H1 (cell line): ENCODE measurements at regions not wholly inside any gene's neighbourhood (a gene's known extent, or its start where the extent isn't known, plus 50 kb on each side); places are given as distances from the start of the nearest gene placed in this dataset.

ENCODE experiments used
- CTCF ChIA-PET: fragments of 300-600 bp; sonication (Branson Sonifier 250); formaldehyde crosslinking; loops from one replicate; lab custom pipeline; 2021; ENCODE audit not compliant: partially characterized antibody; lab: Charles Lee
- POLR2A ChIA-PET: fragments of 300-600 bp; sonication (Branson Sonifier 250); formaldehyde crosslinking; loops from one replicate; lab custom pipeline; 2021; ENCODE audit warnings: inconsistent platforms; ENCODE audit not compliant: partially characterized antibody; lab: Charles Lee
- DNase-seq, 2 experiments: peaks; one replicate each; pipeline versions ENCODE4 v3.0.0 to v3.0.0-alpha.2; 2010 to 2022; ENCODE audit warnings: low spot score in 2 of 2, low read depth in 1 of 2, mixed read lengths in 1 of 2
- FAIRE-seq: peaks from 2 replicates; lab custom pipeline; 2011; peaks lifted over from hg19 to GRCh38; lab: Jason Lieb, UNC
- H2AFZ ChIP-seq: 2 replicates; pipeline ENCODE4 v1.8.1; 2012; ENCODE audit warnings: low read length, inconsistent platforms
- H2AK5ac ChIP-seq: 2 replicates; pipeline ENCODE4 v1.6.1; 2013; ENCODE audit warnings: low read depth, low read length
- H2BK120ac ChIP-seq: replicated peaks from 2 replicates; pipeline ENCODE3; 2013; ENCODE audit warnings: low read depth, low read length, inconsistent platforms
- H2BK12ac ChIP-seq: 2 replicates; pipeline ENCODE4 v1.6.1; 2013; ENCODE audit warnings: low read depth, low read length
- H2BK15ac ChIP-seq: 2 replicates; pipeline ENCODE4 v1.6.1; 2013; ENCODE audit warnings: low read length
- H2BK20ac ChIP-seq: 2 replicates; pipeline ENCODE4 v1.6.1; 2013; ENCODE audit warnings: low read length
- H2BK5ac ChIP-seq: 2 replicates; pipeline ENCODE4 v1.6.1; 2013; ENCODE audit warnings: low read depth, low read length
- H3K14ac ChIP-seq: 2 replicates; pipeline ENCODE4 v1.6.1; 2013; ENCODE audit warnings: inconsistent platforms; ENCODE audit not compliant: insufficient read length
- H3K18ac ChIP-seq: 2 replicates; pipeline ENCODE4 v1.6.1; 2013; ENCODE audit warnings: low read length; ENCODE audit errors: extremely low read depth
- H3K23ac ChIP-seq: 2 replicates; pipeline ENCODE4 v1.6.1; 2013; ENCODE audit warnings: inconsistent platforms; ENCODE audit not compliant: insufficient read length
- H3K23me2 ChIP-seq: 2 replicates; pipeline ENCODE4 v1.6.1; 2013; ENCODE audit warnings: low read depth, low read length
- H3K27ac ChIP-seq: 2 replicates; pipeline ENCODE4 v1.6.1; 2011; ENCODE audit warnings: low read depth, low read length, inconsistent platforms
- H3K27me3 ChIP-seq, 4 experiments: replicated peaks in 1 of 4; 1 replicate in 1 of 4; 2 replicates in 3 of 4; pipeline versions ENCODE4 v1.6.1 to v1.8.1; 2011 to 2013; ENCODE audit warnings: low read length in 3 of 4, mild to moderate bottlenecking in 3 of 4, inconsistent platforms in 2 of 4, mixed read lengths in 2 of 4, moderate library complexity in 1 of 4; ENCODE audit not compliant: control insufficient read depth in 3 of 4, insufficient read depth in 3 of 4; ENCODE audit errors: extremely low read depth in 1 of 4
- H3K36me3 ChIP-seq, 4 experiments: 2 replicates each; pipeline versions ENCODE4 v1.6.1 to v1.8.1; 2011 to 2013; ENCODE audit warnings: mild to moderate bottlenecking in 4 of 4, low read length in 3 of 4, moderate library complexity in 2 of 4, control low read depth in 1 of 4, inconsistent platforms in 1 of 4; ENCODE audit not compliant: insufficient read depth in 4 of 4, control insufficient read depth in 2 of 4
- H3K4ac ChIP-seq: replicated peaks from 2 replicates; pipeline ENCODE3; 2013; ENCODE audit warnings: low read length, low read depth, mixed read lengths, inconsistent platforms; ENCODE audit not compliant: insufficient read length
- H3K4me1 ChIP-seq, 4 experiments: replicated peaks in 1 of 4; 1 replicate in 1 of 4; 2 replicates in 3 of 4; pipeline versions ENCODE4 v1.6.1 to v1.8.1; 2011 to 2013; ENCODE audit warnings: low read length in 3 of 4, inconsistent platforms in 2 of 4, mixed read lengths in 1 of 4; ENCODE audit not compliant: insufficient read depth in 4 of 4, control insufficient read depth in 3 of 4
- H3K4me2 ChIP-seq, 2 experiments: 2 replicates each; pipeline versions ENCODE4 v1.6.1 to v1.8.1; 2011 to 2013; ENCODE audit warnings: low read depth in 2 of 2, low read length in 2 of 2, control low read depth in 1 of 2, inconsistent platforms in 1 of 2, mild to moderate bottlenecking in 1 of 2; ENCODE audit not compliant: insufficient read depth in 1 of 2
- H3K4me3 ChIP-seq, 4 experiments: fragments of 200-600, 300-600 bp in 1 of 4; sonication (generic), shearing (Covaris generic), sonication (Bioruptor Twin) in 1 of 4; 2 replicates each; pipeline versions ENCODE4 v1.5.1 to v1.8.1; 2011 to 2016; ENCODE audit warnings: low read length in 4 of 4, low read depth in 3 of 4, control low read depth in 2 of 4, inconsistent platforms in 2 of 4, mild to moderate bottlenecking in 2 of 4, mixed read lengths in 1 of 4, moderate library complexity in 1 of 4; ENCODE audit not compliant: insufficient read depth in 2 of 4; ENCODE audit errors: extremely low read depth in 1 of 4
- H3K56ac ChIP-seq: replicated peaks from 2 replicates; pipeline ENCODE3; 2013; ENCODE audit warnings: low read depth, mild to moderate bottlenecking, mixed read lengths, low read length, inconsistent platforms; ENCODE audit not compliant: insufficient read length
- H3K79me1 ChIP-seq: 2 replicates; pipeline ENCODE4 v1.6.1; 2013; ENCODE audit warnings: low read depth, low read length, control low read depth
- H3K79me2 ChIP-seq, 2 experiments: 2 replicates each; pipeline versions ENCODE4 v1.6.1 to v1.8.1; 2012 to 2013; ENCODE audit warnings: low read length in 2 of 2, mild to moderate bottlenecking in 2 of 2, inconsistent platforms in 1 of 2; ENCODE audit not compliant: insufficient read depth in 2 of 2, control insufficient read depth in 1 of 2
- H3K9ac ChIP-seq, 4 experiments: replicated peaks in 1 of 4; 1 replicate in 1 of 4; 2 replicates in 3 of 4; pipeline versions ENCODE4 v1.6.1 to v1.8.1; 2011 to 2013; ENCODE audit warnings: low read depth in 3 of 4, low read length in 3 of 4, control low read depth in 2 of 4, mild to moderate bottlenecking in 2 of 4, moderate library complexity in 2 of 4, inconsistent platforms in 1 of 4; ENCODE audit errors: extremely low read depth in 1 of 4
- H3K9me3 ChIP-seq, 2 experiments: 2 replicates each; pipeline versions ENCODE4 v1.6.1 to v1.8.1; 2012 to 2013; ENCODE audit warnings: mild to moderate bottlenecking in 2 of 2, moderate library complexity in 2 of 2, control low read depth in 1 of 2, inconsistent platforms in 1 of 2, low read depth in 1 of 2, low read length in 1 of 2, mixed read lengths in 1 of 2; ENCODE audit not compliant: insufficient read depth in 2 of 2
- H4K20me1 ChIP-seq, 2 experiments: replicated peaks in 1 of 2; 2 replicates each; pipeline versions ENCODE3 to v1.8.1; 2011 to 2013; ENCODE audit warnings: inconsistent platforms in 2 of 2, low read length in 2 of 2, mild to moderate bottlenecking in 1 of 2; ENCODE audit not compliant: insufficient read depth in 2 of 2, control insufficient read depth in 1 of 2
- H4K5ac ChIP-seq: 2 replicates; pipeline ENCODE4 v1.6.1; 2013; ENCODE audit warnings: low read length, low read depth, mixed read lengths, inconsistent platforms; ENCODE audit not compliant: insufficient read length
- H4K8ac ChIP-seq: 2 replicates; pipeline ENCODE4 v1.8.0; 2013; ENCODE audit warnings: mild to moderate bottlenecking, moderate library complexity, low read length, inconsistent platforms; ENCODE audit not compliant: insufficient read depth; ENCODE audit errors: extremely low read depth
- H4K91ac ChIP-seq: replicated peaks from 2 replicates; pipeline ENCODE3; 2013; ENCODE audit warnings: low read length, mixed read lengths, inconsistent platforms; ENCODE audit not compliant: insufficient read length
- CHD1 ChIP-seq: IDR thresholded peaks from 2 replicates; pipeline ENCODE4 v1.6.1; 2012; ENCODE audit warnings: low read depth, low read length, improper control_type of control experiment
- CTBP2 ChIP-seq: IDR thresholded peaks from 2 replicates; pipeline ENCODE4 v1.7.0; 2011; ENCODE audit warnings: borderline replicate concordance, mild to moderate bottlenecking, moderate library complexity, mixed read lengths, low read length; ENCODE audit not compliant: insufficient read depth, insufficient read length
- SRF ChIP-seq: IDR thresholded peaks from 2 replicates; pipeline ENCODE4 v1.6.1; 2011; ENCODE audit warnings: mild to moderate bottlenecking, low read depth, low read length, moderate library complexity
- TCF12 ChIP-seq: IDR thresholded peaks from 2 replicates; pipeline ENCODE4 v1.6.1; 2011; ENCODE audit warnings: low read depth, mild to moderate bottlenecking, low read length
- USF2 ChIP-seq: IDR thresholded peaks from 2 replicates; pipeline ENCODE4 v1.6.1; 2011; ENCODE audit warnings: low read length, improper control_type of control experiment
- WGBS, 2 experiments: shearing (Covaris generic) in 1 of 2; methylation state at CpG; one replicate each; pipeline versions ENCODE4 v1.1.6 to v1.1.7; 2013 to 2015; ENCODE audit warnings: low lambda C conversion rate in 2 of 2, mixed read lengths in 2 of 2, inconsistent platforms in 1 of 2, low coverage in 1 of 2, missing lambda C conversion rate in 1 of 2; ENCODE audit not compliant: insufficient replicate concordance in 2 of 2, insufficient coverage in 1 of 2, insufficient read length in 1 of 2; ENCODE audit errors: extremely low coverage in 1 of 2, missing lambda C conversion rate in 1 of 2; 5-methylcytosine and 5-hydroxymethylcytosine counted together

- H3K4me2 ChIP-seq: no peak overlapping the region
- no peak overlapping the region for H3K27ac ChIP-seq
- H2AFZ ChIP-seq: no peak overlapping the region; the same call in 1 of the 2 replicates
- no peak overlapping the region for H2BK15ac ChIP-seq
- no peak overlapping the region for H4K5ac ChIP-seq
- no peak overlapping the region for H2AK5ac ChIP-seq
- H3K9ac ChIP-seq: no peak overlapping the region
- 92% methylated on average over 2 of the region's 2 CpGs; no CpG with 5 or more reads in 1 of the 2 experiments for WGBS, 2 experiments
- no peaks in the 10 kb centered on the region for H4K20me1 ChIP-seq
- H2BK12ac ChIP-seq: no peak overlapping the region
- H4K91ac ChIP-seq: no peak overlapping the region
- no peaks in the 10 kb centered on the region for H3K23me2 ChIP-seq
- no peak overlapping the region for H3K23ac ChIP-seq
- H3K14ac ChIP-seq: no peak overlapping the region
- no peak overlapping the region for H4K8ac ChIP-seq
- ChIA-PET POLR2A (no interaction called here), CTCF (no interaction called here)
- H3K9me3 ChIP-seq: no peaks in the 10 kb centered on the region
- no peak overlapping the region for H3K18ac ChIP-seq
- H2BK5ac ChIP-seq: no peak overlapping the region
- H3K4me3 ChIP-seq: no peak overlapping the region
- no peaks in the 10 kb centered on the region for H3K79me1 ChIP-seq
- H2BK120ac ChIP-seq: no peak overlapping the region
- no peak overlapping the region for H3K56ac ChIP-seq
- no peaks in the 10 kb centered on the region for H3K79me2 ChIP-seq
- no peaks in the 10 kb centered on the region for H3K27me3 ChIP-seq
- H3K36me3 ChIP-seq: no peaks in the 10 kb centered on the region
- TF ChIP-seq USF2 (no peak), TCF12 (no peak), CTBP2 (no peak), CHD1 (no peak), SRF (no peak)
- H2BK20ac ChIP-seq: no peak overlapping the region
- DNase-seq (no peak), FAIRE-seq (no peak)
- H3K4ac ChIP-seq: no peak overlapping the region
- H3K4me1 ChIP-seq: no peaks in the 10 kb centered on the region
Observed at GRCh38 chr5:117551236-117551635, 976.6 kb upstream of the SEMA6A start.
